B cell (primary cell): ENCODE measurements at regions not wholly inside any gene's neighbourhood (a gene's known extent, or its start where the extent isn't known, plus 50 kb on each side); places are given as distances from the start of the nearest gene placed in this dataset.

Experiments used
- ATAC-seq: fragments of 200-7000 bp; cut with Tn5 transposase; one replicate; pipeline ENCODE4 v1.10.0; 2021; ENCODE audit warnings: low read depth, mild to moderate bottlenecking, moderate number of reproducible peaks, moderate library complexity
- CTCF ChIA-PET: fragments of 350-600 bp; sonication (Branson Sonifier 250); formaldehyde crosslinking; loops from one replicate; lab custom pipeline; 2021; ENCODE audit warnings: antibody characterized with exemption, inconsistent platforms; lab: Charles Lee
- POLR2A ChIA-PET: fragments of 350-600 bp; sonication (Branson Sonifier 250); formaldehyde crosslinking; loops from one replicate; lab custom pipeline; 2021; ENCODE audit warnings: antibody characterized with exemption; lab: Charles Lee
- DNase-seq: peaks from one replicate; pipeline ENCODE4 v3.0.0; 2013
- H2AFZ ChIP-seq: 2 replicates; pipeline ENCODE4 v1.6.1; 2012; ENCODE audit warnings: mild to moderate bottlenecking, low read depth, low read length; ENCODE audit not compliant: insufficient read depth, poor library complexity, severe bottlenecking
- H3K27ac ChIP-seq, 2 donors: 1 replicate in 1 of 2; 2 replicates in 1 of 2; pipeline ENCODE4 v1.5.1; 2012 to 2013; ENCODE audit warnings: low read length in 2 of 2, mild to moderate bottlenecking in 2 of 2, moderate library complexity in 1 of 2
- H3K27me3 ChIP-seq, 4 experiments: fragments of 200-600 bp in 1 of 4; sonication (generic) in 1 of 4; replicated peaks in 1 of 4; 1 replicate in 2 of 4; 2 replicates in 2 of 4; pipeline versions ENCODE4 v1.6.1 to v1.7.0; 2013 to 2016; ENCODE audit warnings: low read length in 3 of 4, mild to moderate bottlenecking in 2 of 4, mixed read lengths in 1 of 4, moderate library complexity in 1 of 4; ENCODE audit not compliant: insufficient read depth in 4 of 4, control insufficient read depth in 3 of 4; ENCODE audit errors: control extremely low read depth in 1 of 4
- H3K36me3 ChIP-seq, 2 experiments: replicated peaks in 1 of 2; 1 replicate in 1 of 2; 2 replicates in 1 of 2; pipeline versions ENCODE4 v1.6.1 to v1.7.1; 2013; ENCODE audit warnings: low read length in 1 of 2; ENCODE audit not compliant: insufficient read depth in 2 of 2, control insufficient read depth in 1 of 2; ENCODE audit errors: control extremely low read depth in 1 of 2, extremely low read depth in 1 of 2
- H3K4me1 ChIP-seq, 2 donors: fragments of 200-600 bp in 1 of 2; sonication (generic) in 1 of 2; 1 replicate in 1 of 2; 2 replicates in 1 of 2; pipeline versions ENCODE4 v1.5.1 to v1.6.1; 2013 to 2017; ENCODE audit warnings: low read length in 2 of 2; ENCODE audit not compliant: control insufficient read depth in 2 of 2, insufficient read depth in 2 of 2
- H3K4me2 ChIP-seq: replicated peaks from 2 replicates; pipeline ENCODE3; 2012; ENCODE audit warnings: mild to moderate bottlenecking, low read depth, low read length; ENCODE audit not compliant: poor library complexity, severe bottlenecking
- H3K4me3 ChIP-seq, 5 experiments: fragments of 200-600 bp in 1 of 5; sonication (generic) in 1 of 5; 1 replicate in 3 of 5; 2 replicates in 2 of 5; pipeline versions ENCODE4 v1.5.1 to v1.7.0; 2011 to 2016; ENCODE audit warnings: low read length in 4 of 5, mild to moderate bottlenecking in 4 of 5, low read depth in 2 of 5, control low read depth in 1 of 5, moderate library complexity in 1 of 5; ENCODE audit not compliant: insufficient read depth in 1 of 5; ENCODE audit errors: control extremely low read depth in 1 of 5, extremely low read depth in 1 of 5
- H3K79me2 ChIP-seq: fragments of 200-600 bp; sonication (generic); one replicate; pipeline ENCODE4 v1.6.0; 2016; ENCODE audit warnings: low read length; ENCODE audit not compliant: control insufficient read depth, insufficient read depth
- H3K9ac ChIP-seq: fragments of 200-600 bp; sonication (generic); 2 replicates; pipeline ENCODE4 v1.6.1; 2017; ENCODE audit warnings: mild to moderate bottlenecking, low read length, moderate library complexity
- H3K9me3 ChIP-seq, 3 donors: one replicate each; pipeline versions ENCODE4 v1.6.1 to v1.7.1; 2013; ENCODE audit warnings: low read length in 2 of 3; ENCODE audit not compliant: control insufficient read depth in 2 of 3, insufficient read depth in 1 of 3; ENCODE audit errors: control extremely low read depth in 1 of 3
- H4K20me1 ChIP-seq: 2 replicates; pipeline ENCODE4 v1.6.0; 2012; ENCODE audit warnings: mild to moderate bottlenecking, low read length; ENCODE audit not compliant: insufficient read depth, control insufficient read depth, poor library complexity, severe bottlenecking
- H3K27ac Mint-ChIP-seq: one replicate; pipeline ENCODE4 v1.8.0; 2021; ENCODE audit warnings: mixed read lengths
- H3K27me3 Mint-ChIP-seq: one replicate; pipeline ENCODE4 v1.8.0; 2021; ENCODE audit warnings: mixed read lengths
- H3K4me1 Mint-ChIP-seq: one replicate; pipeline ENCODE4 v1.8.0; 2021; ENCODE audit warnings: mixed read lengths
- H3K4me3 Mint-ChIP-seq: one replicate; pipeline ENCODE4 v1.8.0; 2021; ENCODE audit warnings: mixed read lengths
- H3K9me3 Mint-ChIP-seq: one replicate; pipeline ENCODE4 v1.8.0; 2022; ENCODE audit warnings: mixed read lengths; ENCODE audit not compliant: insufficient read depth
- EZH2 ChIP-seq: IDR thresholded peaks from 2 replicates; pipeline ENCODE4 v1.6.1; 2012; ENCODE audit warnings: borderline replicate concordance, low read depth, mild to moderate bottlenecking, moderate library complexity, low read length; ENCODE audit not compliant: insufficient read depth, poor library complexity, severe bottlenecking
- WGBS: methylation state at CpG from one replicate; pipeline ENCODE4 v1.1.5; 2013; ENCODE audit warnings: missing lambda C conversion rate; ENCODE audit not compliant: insufficient coverage; 5-methylcytosine and 5-hydroxymethylcytosine counted together
- intact Hi-C: fragments of 100-400 bp; cut with micrococcal nuclease; formaldehyde crosslinking; loops from one replicate; pipeline ENCODE4 v1.10.0; 2022
- TF ChIP-seq, protein P1 (sequence below): fragments of 200-600 bp; IDR thresholded peaks from one replicate; pipeline ENCODE4 v1.8.0; 2022; ENCODE audit warnings: antibody characterized with exemption, mild to moderate bottlenecking

DNA sequence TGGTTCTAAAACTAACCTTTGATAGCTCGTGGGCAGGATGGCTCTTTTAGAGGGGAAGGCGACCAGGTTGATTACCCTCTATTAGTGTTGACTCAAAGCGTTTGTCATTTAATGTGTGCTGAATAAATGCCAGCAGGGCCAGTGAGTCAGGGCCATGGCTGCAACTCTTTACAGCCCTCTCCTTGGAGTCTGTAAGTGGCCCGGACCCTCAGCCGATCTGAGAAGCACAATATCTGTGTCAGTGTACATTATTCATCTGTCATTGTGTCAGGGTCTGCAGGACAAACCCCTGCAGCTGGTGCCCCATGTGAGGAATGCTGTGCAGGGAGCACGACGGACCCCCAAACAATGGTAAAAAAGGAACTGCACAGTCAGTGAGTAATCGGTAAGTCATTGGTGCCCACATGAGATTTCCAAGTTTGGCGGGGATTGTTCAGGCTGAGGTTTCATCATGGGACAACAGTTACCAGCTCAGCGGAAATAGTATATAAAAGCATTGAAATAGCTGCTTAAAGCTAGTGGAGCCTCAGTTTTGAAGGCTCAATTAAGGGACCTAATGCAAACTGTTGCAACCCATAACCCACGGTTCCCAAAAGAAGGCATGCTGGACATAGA lies 139.1 kb downstream of the ZNF675 start:
- Histone ChIP-seq H3K27me3 (no peaks in the 10 kb centered on the region), H3K4me3 (no peak overlapping the region), H3K9me3 (peaks cover 0 to 14% (median 0%) of the 10 kb centered on the region in 3 donors), H3K36me3 (no peaks in the 10 kb centered on the region), H3K79me2 (no peaks in the 10 kb centered on the region), H3K4me1 (no peaks in the 10 kb centered on the region), H4K20me1 (no peaks in the 10 kb centered on the region), H3K27ac (no peak overlapping the region), H2AFZ (no peak overlapping the region), H3K4me2 (no peak overlapping the region), H3K9ac (no peak overlapping the region)
- no peak overlapping the region for H3K4me3 Mint-ChIP-seq
- ChIA-PET CTCF (no interaction called here), POLR2A (no interaction called here)
- H3K27me3 Mint-ChIP-seq = no peaks in the 10 kb centered on the region
- 89% methylated on average over 10 of the region's 11 CpGs for WGBS
- no peaks in the 10 kb centered on the region for H3K4me1 Mint-ChIP-seq
- DNase-seq (no peak), ATAC-seq (no peak)
- peaks cover 4% of the 10 kb centered on the region for H3K9me3 Mint-ChIP-seq
- intact Hi-C loops = no loop called here
- no peak overlapping the region for H3K27ac Mint-ChIP-seq
- TF ChIP-seq, protein P1, sequence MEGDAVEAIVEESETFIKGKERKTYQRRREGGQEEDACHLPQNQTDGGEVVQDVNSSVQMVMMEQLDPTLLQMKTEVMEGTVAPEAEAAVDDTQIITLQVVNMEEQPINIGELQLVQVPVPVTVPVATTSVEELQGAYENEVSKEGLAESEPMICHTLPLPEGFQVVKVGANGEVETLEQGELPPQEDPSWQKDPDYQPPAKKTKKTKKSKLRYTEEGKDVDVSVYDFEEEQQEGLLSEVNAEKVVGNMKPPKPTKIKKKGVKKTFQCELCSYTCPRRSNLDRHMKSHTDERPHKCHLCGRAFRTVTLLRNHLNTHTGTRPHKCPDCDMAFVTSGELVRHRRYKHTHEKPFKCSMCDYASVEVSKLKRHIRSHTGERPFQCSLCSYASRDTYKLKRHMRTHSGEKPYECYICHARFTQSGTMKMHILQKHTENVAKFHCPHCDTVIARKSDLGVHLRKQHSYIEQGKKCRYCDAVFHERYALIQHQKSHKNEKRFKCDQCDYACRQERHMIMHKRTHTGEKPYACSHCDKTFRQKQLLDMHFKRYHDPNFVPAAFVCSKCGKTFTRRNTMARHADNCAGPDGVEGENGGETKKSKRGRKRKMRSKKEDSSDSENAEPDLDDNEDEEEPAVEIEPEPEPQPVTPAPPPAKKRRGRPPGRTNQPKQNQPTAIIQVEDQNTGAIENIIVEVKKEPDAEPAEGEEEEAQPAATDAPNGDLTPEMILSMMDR = no peak
- TF ChIP-seq EZH2 = no peak

DNA sequence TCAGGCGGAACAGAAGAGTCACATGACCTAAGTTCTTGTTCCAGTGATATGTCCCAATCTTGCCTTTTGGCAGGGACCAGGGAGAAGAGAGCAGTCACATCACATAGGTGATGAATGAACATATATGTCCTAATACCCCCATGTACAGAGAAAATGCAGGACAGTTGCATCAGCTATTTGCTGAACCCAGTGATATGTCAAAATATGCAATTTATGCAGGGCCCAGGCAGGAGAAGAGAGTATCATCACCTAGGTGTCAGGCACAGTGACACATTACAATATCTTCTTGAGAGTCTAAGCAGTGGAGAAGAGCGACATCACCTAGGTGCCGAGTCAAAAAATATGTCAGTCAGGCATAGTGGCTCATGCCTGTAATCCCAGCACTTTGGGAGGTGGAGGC lies 139.9 kb downstream of the ZNF675 start:
- Histone ChIP-seq H3K4me2 (no peak overlapping the region), H4K20me1 (no peaks in the 10 kb centered on the region), H2AFZ (no peak overlapping the region), H3K79me2 (no peaks in the 10 kb centered on the region), H3K9ac (no peak overlapping the region), H3K9me3 (peaks cover 0 to 14% (median 1%) of the 10 kb centered on the region in 3 donors), H3K4me3 (no peak overlapping the region), H3K4me1 (no peaks in the 10 kb centered on the region), H3K36me3 (no peaks in the 10 kb centered on the region), H3K27me3 (no peaks in the 10 kb centered on the region), H3K27ac (no peak overlapping the region)
- no peaks in the 10 kb centered on the region for H3K27me3 Mint-ChIP-seq
- no peaks in the 10 kb centered on the region for H3K4me1 Mint-ChIP-seq
- no peak for DNase-seq
- intact Hi-C loops = no loop called here
- peaks cover 4% of the 10 kb centered on the region for H3K9me3 Mint-ChIP-seq
- no peak overlapping the region for H3K27ac Mint-ChIP-seq
- H3K4me3 Mint-ChIP-seq = no peak overlapping the region
- 71% methylated on average over 1 of the region's 3 CpGs for WGBS
- ChIA-PET POLR2A (no interaction called here), CTCF (no interaction called here)
- TF ChIP-seq EZH2 = no peak
- TF ChIP-seq, protein P1 = no peak
- ATAC-seq = no peak
